K562 (cell line): ENCODE measurements at regions not wholly inside any gene's neighbourhood (a gene's known extent, or its start where the extent isn't known, plus 50 kb on each side); places are given as distances from the start of the nearest gene placed in this dataset.

Experiments
- HMGXB4 ChIP-seq: sonication (generic); formaldehyde crosslinking; IDR thresholded peaks from 2 replicates; pipeline ENCODE4 v1.8.1; 2023; ENCODE audit warnings: mild to moderate bottlenecking, missing genetic modification reagents
- MLX ChIP-seq, 2 experiments: fragments of 450-650 bp in 1 of 2; sonication (generic) in 1 of 2; formaldehyde crosslinking; conservative IDR thresholded peaks; 2 replicates each; pipeline versions ENCODE4 v1.4.0 to v1.8.1; 2020 to 2022; ENCODE audit warnings: mild to moderate bottlenecking in 1 of 2, missing genetic modification reagents in 1 of 2
- SAFB ChIP-seq: fragments of 200-400 bp; formaldehyde crosslinking; IDR thresholded peaks from 2 replicates; pipeline ENCODE4 v1.6.1; 2017; ENCODE audit warnings: low read depth, low read length, borderline replicate concordance
- STAG1 ChIP-seq: sonication (generic); formaldehyde crosslinking; IDR thresholded peaks from 2 replicates; pipeline ENCODE4 v1.5.0; 2020; ENCODE audit warnings: missing genetic modification reagents, borderline replicate concordance
- TAF1 ChIP-seq: IDR thresholded peaks from 2 replicates; pipeline ENCODE4 v1.6.1; 2011; ENCODE audit warnings: mild to moderate bottlenecking, low read length, moderate library complexity; ENCODE audit not compliant: insufficient read depth, control insufficient read depth, severe bottlenecking; ENCODE audit errors: extremely low read depth
- ZNF707 ChIP-seq: fragments of 250-450 bp; sonication (Bioruptor Pico); conservative IDR thresholded peaks from 2 replicates; pipeline ENCODE4 v1.8.0; 2022; ENCODE audit warnings: inconsistent platforms, mild to moderate bottlenecking, moderate library complexity
- ZNF766 ChIP-seq: fragments of 200-800 bp; sonication (Bioruptor generic); conservative IDR thresholded peaks from 2 replicates; pipeline ENCODE4 v1.6.1; 2016; ENCODE audit warnings: missing genetic modification characterization, missing compliant biosample characterization
- TF ChIP-seq, protein P1 (sequence below), 2 experiments: fragments of 450-650 bp in 1 of 2; IDR thresholded peaks; 2 replicates each; pipeline ENCODE4 v1.6.1; 2011 to 2017; ENCODE audit warnings: low read depth in 2 of 2, antibody characterized with exemption in 1 of 2, borderline replicate concordance in 1 of 2, low read length in 1 of 2, mild to moderate bottlenecking in 1 of 2, mixed read lengths in 1 of 2; ENCODE audit not compliant: control insufficient read depth in 1 of 2

DNA sequence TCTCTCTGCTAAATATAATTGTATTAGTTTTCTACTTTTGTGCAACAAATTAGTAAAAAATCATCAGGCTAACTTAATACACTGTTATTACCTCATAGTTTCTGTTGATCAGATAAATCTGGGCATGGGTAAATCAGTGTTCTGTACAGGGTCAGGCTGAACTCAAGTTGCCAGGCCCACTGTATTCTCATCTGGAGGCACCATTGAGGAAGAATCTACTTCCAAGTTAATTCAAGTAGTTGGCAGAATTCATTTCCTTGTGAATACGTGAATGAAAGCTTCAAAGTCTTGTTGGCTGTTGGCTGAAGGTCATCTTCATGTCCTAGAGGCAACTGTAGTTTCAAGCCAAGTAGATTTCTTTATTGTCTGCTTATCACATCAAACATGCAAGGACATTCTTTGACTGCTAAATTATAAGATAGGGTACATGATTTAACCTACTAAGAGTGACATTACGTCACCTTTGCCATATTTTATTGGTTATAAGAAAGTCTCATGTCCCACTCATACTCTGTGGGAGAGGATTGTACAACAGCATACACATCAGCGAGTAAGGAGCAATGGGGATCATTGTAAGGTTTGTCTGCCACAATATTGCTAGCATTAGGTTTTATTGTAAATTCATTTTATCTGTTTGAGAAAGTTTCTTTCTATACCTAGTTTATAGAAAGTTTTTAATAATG is 1219.0 kb downstream of the ARAP2 start:
- TF ChIP-seq ZNF766 (CRISPR knock-in tag) (no peak), TAF1 (no peak), SAFB (no peak), STAG1 (CRISPR knock-in tag) (no peak), ZNF707 (no peak), HMGXB4 (CRISPR knock-in tag) (no peak), MLX (CRISPR knock-in tag; conservative IDR thresholded peaks at IDR 0.05) (no peak)
- TF ChIP-seq, protein P1, sequence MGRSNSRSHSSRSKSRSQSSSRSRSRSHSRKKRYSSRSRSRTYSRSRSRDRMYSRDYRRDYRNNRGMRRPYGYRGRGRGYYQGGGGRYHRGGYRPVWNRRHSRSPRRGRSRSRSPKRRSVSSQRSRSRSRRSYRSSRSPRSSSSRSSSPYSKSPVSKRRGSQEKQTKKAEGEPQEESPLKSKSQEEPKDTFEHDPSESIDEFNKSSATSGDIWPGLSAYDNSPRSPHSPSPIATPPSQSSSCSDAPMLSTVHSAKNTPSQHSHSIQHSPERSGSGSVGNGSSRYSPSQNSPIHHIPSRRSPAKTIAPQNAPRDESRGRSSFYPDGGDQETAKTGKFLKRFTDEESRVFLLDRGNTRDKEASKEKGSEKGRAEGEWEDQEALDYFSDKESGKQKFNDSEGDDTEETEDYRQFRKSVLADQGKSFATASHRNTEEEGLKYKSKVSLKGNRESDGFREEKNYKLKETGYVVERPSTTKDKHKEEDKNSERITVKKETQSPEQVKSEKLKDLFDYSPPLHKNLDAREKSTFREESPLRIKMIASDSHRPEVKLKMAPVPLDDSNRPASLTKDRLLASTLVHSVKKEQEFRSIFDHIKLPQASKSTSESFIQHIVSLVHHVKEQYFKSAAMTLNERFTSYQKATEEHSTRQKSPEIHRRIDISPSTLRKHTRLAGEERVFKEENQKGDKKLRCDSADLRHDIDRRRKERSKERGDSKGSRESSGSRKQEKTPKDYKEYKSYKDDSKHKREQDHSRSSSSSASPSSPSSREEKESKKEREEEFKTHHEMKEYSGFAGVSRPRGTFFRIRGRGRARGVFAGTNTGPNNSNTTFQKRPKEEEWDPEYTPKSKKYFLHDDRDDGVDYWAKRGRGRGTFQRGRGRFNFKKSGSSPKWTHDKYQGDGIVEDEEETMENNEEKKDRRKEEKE (IDR thresholded peaks at IDR 0.05; ENCODE audit: borderline replicate concordance in 1 of 2, control insufficient read depth in 1 of 2, low read depth in 2 of 2, low read length in 1 of 2) = no peak
